ENCODE measurements at regions not wholly inside any gene's neighbourhood (a gene's known extent, or its start where the extent isn't known, plus 50 kb on each side); places are given as distances from the start of the nearest gene placed in this dataset.

DNA sequence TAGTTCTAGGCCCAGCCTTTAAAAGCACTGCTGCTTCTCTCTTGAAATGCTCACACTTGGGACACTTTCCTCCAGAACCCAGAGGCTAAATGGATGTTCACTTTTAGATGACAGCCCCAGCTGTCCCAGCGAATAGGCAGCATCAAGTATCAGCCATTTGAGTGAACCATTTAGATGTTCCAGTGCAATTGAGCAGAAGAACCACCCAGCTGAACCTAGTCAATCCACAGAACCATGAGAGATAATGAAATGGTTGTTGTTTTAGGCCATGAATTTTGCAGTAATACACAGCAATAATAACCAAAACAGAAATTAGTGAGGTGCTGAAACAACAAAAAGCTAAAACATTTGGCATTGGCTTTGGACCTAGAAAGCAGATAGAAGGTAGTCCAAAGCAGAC lies 273.9 kb downstream of the ETV1 start:
- H3K36me3 Mint-ChIP-seq (ENCODE audit: low read depth) = no peaks in the 10 kb centered on the region
- H3K4me1 Mint-ChIP-seq = no peaks in the 10 kb centered on the region
- no peak overlapping the region for H3K4me3 Mint-ChIP-seq
- H3K27ac Mint-ChIP-seq = no peak overlapping the region
- H3K9me3 Mint-ChIP-seq = no peaks in the 10 kb centered on the region
- TF ChIP-seq, protein P1, sequence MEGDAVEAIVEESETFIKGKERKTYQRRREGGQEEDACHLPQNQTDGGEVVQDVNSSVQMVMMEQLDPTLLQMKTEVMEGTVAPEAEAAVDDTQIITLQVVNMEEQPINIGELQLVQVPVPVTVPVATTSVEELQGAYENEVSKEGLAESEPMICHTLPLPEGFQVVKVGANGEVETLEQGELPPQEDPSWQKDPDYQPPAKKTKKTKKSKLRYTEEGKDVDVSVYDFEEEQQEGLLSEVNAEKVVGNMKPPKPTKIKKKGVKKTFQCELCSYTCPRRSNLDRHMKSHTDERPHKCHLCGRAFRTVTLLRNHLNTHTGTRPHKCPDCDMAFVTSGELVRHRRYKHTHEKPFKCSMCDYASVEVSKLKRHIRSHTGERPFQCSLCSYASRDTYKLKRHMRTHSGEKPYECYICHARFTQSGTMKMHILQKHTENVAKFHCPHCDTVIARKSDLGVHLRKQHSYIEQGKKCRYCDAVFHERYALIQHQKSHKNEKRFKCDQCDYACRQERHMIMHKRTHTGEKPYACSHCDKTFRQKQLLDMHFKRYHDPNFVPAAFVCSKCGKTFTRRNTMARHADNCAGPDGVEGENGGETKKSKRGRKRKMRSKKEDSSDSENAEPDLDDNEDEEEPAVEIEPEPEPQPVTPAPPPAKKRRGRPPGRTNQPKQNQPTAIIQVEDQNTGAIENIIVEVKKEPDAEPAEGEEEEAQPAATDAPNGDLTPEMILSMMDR (IDR thresholded peaks at IDR 0.05; ENCODE audit: unreplicated experiment in 3 of 3) = no peak
- no peaks in the 10 kb centered on the region for H3K27me3 Mint-ChIP-seq (ENCODE audit: low read depth)

DNA sequence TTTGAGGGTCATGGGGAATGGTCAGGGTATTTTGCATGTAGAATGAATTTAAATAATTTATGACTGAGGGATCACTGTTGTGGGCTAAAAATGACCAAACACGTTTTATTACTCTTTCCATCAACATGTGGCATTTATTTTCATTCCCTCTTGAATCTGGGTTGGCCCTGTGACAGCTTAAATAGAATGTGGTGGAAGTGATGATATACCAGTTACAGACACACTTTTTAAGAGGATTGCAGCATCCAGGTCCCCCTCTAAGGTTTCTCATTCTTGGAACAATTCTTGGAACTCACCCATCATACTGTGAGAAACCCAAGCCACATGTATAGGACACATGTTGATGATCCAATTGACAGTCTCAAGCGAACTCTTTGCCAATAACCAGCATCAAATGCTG lies 272.4 kb downstream of the ETV1 start:
- Mint-ChIP-seq H3K27ac (no peak overlapping the region), H3K9me3 (no peaks in the 10 kb centered on the region), H3K36me3 (ENCODE audit: low read depth) (no peaks in the 10 kb centered on the region), H3K4me1 (no peaks in the 10 kb centered on the region), H3K27me3 (ENCODE audit: low read depth) (no peaks in the 10 kb centered on the region), H3K4me3 (no peak overlapping the region)
- TF ChIP-seq, protein P1 (IDR thresholded peaks at IDR 0.05; ENCODE audit: unreplicated experiment in 3 of 3) = no peak

DNA sequence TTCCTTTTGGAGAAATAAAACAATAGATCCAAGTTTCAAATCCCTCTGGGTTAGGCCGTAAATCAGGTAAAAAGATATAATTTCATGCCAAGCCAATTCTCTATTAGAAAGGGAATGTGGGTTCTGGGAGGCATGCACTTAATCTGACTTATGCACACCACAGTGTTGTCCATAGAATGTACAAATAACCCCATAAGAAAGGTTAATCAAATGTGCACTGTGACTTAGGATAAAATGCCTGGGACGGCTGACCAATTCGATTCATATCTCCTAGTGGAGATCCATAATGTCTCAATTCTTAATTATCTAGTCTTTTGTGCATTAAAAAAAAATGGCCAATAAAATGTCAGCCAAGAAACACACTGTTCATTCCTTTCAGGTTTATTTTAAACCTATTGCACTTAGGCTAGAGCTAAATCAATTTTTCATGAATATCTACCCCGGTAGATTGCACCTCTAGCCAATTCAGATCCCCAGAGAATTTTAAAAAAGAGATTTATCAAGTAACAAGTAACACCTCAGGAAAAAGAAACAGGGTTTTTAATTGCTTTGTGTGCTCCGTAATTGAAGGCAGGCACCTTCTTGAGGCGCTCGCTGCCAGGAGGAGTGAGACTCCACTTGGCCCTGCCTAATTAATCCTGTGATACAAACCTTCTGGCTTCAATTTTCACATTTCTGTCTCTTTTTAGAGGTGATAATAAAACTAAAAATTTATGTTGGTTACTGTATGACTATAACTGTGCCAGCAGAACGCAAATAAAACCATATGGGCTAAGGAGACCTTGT lies 265.1 kb downstream of the ETV1 start:
- peaks cover 7% of the 10 kb centered on the region for H3K9me3 Mint-ChIP-seq
- no peaks in the 10 kb centered on the region for H3K27me3 Mint-ChIP-seq (ENCODE audit: low read depth)
- TF ChIP-seq, protein P1 (IDR thresholded peaks at IDR 0.05; ENCODE audit: unreplicated experiment in 3 of 3) = no peak
- no peak overlapping the region for H3K4me3 Mint-ChIP-seq
- H3K27ac Mint-ChIP-seq = peak overlapping the region in 1 of 3 experiments; percentile 30
- H3K4me1 Mint-ChIP-seq = peaks cover 10% of the 10 kb centered on the region
- H3K36me3 Mint-ChIP-seq (ENCODE audit: low read depth) = no peaks in the 10 kb centered on the region

DNA sequence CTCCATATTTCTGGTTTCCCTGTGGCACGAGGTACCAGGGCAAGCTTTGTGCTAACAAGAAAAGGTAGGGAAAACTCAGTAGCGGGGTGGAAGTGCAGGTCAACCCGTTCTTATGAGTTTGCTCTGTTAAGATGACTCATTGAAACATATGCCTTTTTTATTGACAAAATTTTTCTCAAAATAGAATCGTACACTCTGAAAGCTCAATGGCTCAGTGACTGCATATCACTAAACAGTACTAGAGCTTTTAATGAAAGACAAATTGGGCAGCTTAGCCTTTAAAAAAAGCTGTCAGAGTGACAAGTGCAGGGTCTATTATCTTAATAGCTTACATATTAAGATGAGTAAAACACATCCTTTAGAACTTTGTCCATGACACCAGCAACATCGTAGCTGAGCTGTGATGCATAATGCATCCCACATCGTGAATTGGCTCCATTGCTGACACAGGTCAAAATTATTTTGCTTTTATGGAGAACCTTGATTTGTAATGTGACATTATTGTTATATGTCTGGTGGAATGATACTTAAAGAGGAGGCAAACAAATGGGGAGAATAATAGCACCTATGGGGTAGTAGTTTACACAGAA lies 264.4 kb downstream of the ETV1 start:
- peaks cover 7% of the 10 kb centered on the region for H3K9me3 Mint-ChIP-seq
- H3K27ac Mint-ChIP-seq = peak overlapping the region in 1 of 3 experiments; percentile 30
- TF ChIP-seq, protein P1 (IDR thresholded peaks at IDR 0.05; ENCODE audit: unreplicated experiment in 3 of 3) = no peak
- no peaks in the 10 kb centered on the region for H3K27me3 Mint-ChIP-seq (ENCODE audit: low read depth)
- H3K36me3 Mint-ChIP-seq (ENCODE audit: low read depth) = no peaks in the 10 kb centered on the region
- peaks cover 10% of the 10 kb centered on the region for H3K4me1 Mint-ChIP-seq
- H3K4me3 Mint-ChIP-seq = no peak overlapping the region

DNA sequence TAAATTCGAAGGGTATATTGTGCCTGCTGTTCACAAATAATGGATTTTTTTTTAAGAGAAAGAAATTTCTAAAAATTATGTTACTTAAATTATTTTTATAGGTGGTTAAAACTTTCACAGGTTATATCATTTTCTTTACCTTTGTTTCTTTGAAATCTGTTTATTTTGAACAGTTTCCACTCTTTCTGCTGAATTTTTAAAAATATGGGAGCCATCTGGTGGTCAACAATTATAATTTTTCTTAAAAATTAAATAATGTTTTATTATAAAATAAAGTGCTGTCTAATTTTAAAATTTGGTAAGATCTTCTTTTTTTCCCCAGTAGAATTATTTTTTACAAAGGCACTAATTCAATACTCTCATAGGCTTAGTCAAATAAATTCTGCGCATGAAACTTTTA lies 263.9 kb downstream of the ETV1 start:
- peaks cover 10% of the 10 kb centered on the region for H3K4me1 Mint-ChIP-seq
- H3K36me3 Mint-ChIP-seq (ENCODE audit: low read depth) = no peaks in the 10 kb centered on the region
- no peak overlapping the region for H3K4me3 Mint-ChIP-seq
- H3K27ac Mint-ChIP-seq = no peak overlapping the region
- no peaks in the 10 kb centered on the region for H3K27me3 Mint-ChIP-seq (ENCODE audit: low read depth)
- TF ChIP-seq, protein P1 (IDR thresholded peaks at IDR 0.05; ENCODE audit: unreplicated experiment in 3 of 3) = peak; percentile 16 to 36 (median 21)
- H3K9me3 Mint-ChIP-seq = peaks cover 7% of the 10 kb centered on the region

DNA sequence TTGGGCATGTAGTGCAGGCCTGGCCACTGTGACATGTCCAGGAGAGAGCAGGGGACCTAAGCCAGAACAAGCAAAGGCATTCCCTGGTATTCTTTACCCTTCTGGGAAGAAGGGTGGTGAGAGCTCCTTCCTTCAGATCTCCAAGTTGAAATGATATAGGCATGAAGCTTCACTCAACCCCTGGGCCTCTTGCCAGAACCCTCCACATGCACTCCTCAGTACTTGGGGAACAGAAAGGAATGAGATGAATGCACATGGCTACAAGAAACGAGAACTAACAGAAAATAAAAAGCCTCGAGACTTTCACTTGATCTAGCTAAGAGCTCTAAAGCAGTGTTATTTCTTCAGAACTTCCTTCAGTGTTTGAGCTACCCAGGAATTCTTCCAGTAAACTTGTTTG lies 262.2 kb downstream of the ETV1 start:
- Mint-ChIP-seq H3K27me3 (ENCODE audit: low read depth) (no peaks in the 10 kb centered on the region), H3K4me3 (no peak overlapping the region), H3K36me3 (ENCODE audit: low read depth) (no peaks in the 10 kb centered on the region), H3K9me3 (peaks cover 7% of the 10 kb centered on the region), H3K4me1 (peaks cover 10% of the 10 kb centered on the region), H3K27ac (no peak overlapping the region)
- TF ChIP-seq, protein P1 (IDR thresholded peaks at IDR 0.05; ENCODE audit: unreplicated experiment in 3 of 3) = no peak
